ENCODE measurements at regions not wholly inside any gene's neighbourhood (a gene's known extent, or its start where the extent isn't known, plus 50 kb on each side); places are given as distances from the start of the nearest gene placed in this dataset.

DNA sequence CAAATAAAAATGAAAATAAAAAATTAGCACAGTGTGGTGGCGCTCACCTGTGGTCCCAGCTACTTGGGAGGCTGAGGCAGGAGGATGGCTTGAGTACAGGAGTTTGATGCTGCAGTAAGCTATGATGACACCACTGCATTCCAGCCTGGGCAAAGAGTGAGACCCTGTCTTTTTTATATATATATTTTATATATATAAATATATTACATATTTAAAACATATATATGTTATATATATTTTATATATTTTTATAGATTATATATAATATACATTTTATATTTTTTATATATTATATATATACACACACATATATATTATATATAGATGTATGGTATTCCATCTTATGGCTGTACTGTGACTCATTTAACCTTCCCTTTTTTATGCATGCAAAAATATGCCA lies 87.6 kb upstream of the PMEPA1 start:
- H3K4me3 ChIP-seq (ENCODE audit: low read depth, low read length) = no peak overlapping the region
- DNase-seq = no peak
- TF ChIP-seq, protein P1, sequence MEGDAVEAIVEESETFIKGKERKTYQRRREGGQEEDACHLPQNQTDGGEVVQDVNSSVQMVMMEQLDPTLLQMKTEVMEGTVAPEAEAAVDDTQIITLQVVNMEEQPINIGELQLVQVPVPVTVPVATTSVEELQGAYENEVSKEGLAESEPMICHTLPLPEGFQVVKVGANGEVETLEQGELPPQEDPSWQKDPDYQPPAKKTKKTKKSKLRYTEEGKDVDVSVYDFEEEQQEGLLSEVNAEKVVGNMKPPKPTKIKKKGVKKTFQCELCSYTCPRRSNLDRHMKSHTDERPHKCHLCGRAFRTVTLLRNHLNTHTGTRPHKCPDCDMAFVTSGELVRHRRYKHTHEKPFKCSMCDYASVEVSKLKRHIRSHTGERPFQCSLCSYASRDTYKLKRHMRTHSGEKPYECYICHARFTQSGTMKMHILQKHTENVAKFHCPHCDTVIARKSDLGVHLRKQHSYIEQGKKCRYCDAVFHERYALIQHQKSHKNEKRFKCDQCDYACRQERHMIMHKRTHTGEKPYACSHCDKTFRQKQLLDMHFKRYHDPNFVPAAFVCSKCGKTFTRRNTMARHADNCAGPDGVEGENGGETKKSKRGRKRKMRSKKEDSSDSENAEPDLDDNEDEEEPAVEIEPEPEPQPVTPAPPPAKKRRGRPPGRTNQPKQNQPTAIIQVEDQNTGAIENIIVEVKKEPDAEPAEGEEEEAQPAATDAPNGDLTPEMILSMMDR (IDR thresholded peaks at IDR 0.05; ENCODE audit: low read depth, low read length) = no peak
- no peaks in the 10 kb centered on the region for H3K27me3 ChIP-seq (ENCODE audit: insufficient read depth, low read depth, severe bottlenecking)
- no peak overlapping the region for H3K27ac ChIP-seq
- H3K9me3 ChIP-seq (ENCODE audit: severe bottlenecking) = no peaks in the 10 kb centered on the region
- no peaks in the 10 kb centered on the region for H3K36me3 ChIP-seq

DNA sequence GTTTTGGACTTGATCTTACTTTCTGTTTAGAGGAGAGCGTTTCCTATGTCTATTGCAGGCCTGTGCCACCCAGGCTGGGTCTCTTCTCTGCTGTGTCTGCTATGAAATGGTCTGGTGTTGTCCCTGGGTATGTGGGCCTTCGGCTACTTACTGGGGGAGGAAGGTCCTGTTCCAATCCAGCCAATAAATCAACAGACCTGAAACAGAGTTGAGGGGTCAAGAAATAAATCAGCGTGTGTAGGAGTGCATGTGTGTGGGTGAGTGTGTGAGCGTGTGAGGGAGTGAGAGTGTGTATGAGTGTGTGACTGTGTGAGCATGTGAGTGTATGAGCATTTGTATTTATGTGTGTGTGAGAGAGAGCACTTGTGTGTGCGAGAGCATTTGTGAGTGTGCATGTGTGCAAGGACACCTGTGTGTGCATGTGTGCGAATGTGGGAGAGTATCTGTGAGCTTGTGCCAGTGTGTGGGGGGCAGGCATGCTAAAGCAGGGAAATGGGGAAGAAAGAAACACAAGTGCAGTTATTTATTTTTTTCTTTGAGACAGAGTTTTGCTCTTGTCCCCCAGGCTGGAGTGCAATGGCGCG lies 86.3 kb upstream of the PMEPA1 start:
- no peaks in the 10 kb centered on the region for H3K36me3 ChIP-seq
- TF ChIP-seq, protein P1 (IDR thresholded peaks at IDR 0.05; ENCODE audit: low read depth, low read length) = no peak
- H3K4me3 ChIP-seq (ENCODE audit: low read depth, low read length) = no peak overlapping the region
- DNase-seq = no peak
- no peak overlapping the region for H3K27ac ChIP-seq
- H3K9me3 ChIP-seq (ENCODE audit: severe bottlenecking) = no peaks in the 10 kb centered on the region
- H3K27me3 ChIP-seq (ENCODE audit: insufficient read depth, low read depth, severe bottlenecking) = no peaks in the 10 kb centered on the region

DNA sequence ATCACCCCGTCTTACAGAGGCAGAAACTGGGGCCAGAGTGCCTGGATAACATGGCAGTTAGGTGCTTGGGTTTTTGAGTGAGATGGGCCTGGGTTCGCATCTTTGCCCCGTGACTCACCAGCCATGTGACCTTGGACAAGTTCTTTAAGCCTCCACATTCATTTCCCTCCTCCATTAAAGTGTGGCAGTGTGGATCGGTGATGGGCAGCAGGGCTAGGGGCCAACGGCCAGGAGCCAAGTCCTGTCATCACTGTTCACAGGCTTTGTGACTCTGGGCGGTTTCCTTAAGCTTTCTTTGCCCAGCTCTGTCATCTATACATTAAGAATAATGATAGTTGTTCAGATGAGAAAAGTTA lies 85.5 kb upstream of the PMEPA1 start:
- H3K9me3 ChIP-seq (ENCODE audit: severe bottlenecking) = no peaks in the 10 kb centered on the region
- no peaks in the 10 kb centered on the region for H3K27me3 ChIP-seq (ENCODE audit: insufficient read depth, low read depth, severe bottlenecking)
- DNase-seq = no peak
- TF ChIP-seq, protein P1 (IDR thresholded peaks at IDR 0.05; ENCODE audit: low read depth, low read length) = no peak
- H3K36me3 ChIP-seq = no peaks in the 10 kb centered on the region
- H3K27ac ChIP-seq = no peak overlapping the region
- no peak overlapping the region for H3K4me3 ChIP-seq (ENCODE audit: low read depth, low read length)

DNA sequence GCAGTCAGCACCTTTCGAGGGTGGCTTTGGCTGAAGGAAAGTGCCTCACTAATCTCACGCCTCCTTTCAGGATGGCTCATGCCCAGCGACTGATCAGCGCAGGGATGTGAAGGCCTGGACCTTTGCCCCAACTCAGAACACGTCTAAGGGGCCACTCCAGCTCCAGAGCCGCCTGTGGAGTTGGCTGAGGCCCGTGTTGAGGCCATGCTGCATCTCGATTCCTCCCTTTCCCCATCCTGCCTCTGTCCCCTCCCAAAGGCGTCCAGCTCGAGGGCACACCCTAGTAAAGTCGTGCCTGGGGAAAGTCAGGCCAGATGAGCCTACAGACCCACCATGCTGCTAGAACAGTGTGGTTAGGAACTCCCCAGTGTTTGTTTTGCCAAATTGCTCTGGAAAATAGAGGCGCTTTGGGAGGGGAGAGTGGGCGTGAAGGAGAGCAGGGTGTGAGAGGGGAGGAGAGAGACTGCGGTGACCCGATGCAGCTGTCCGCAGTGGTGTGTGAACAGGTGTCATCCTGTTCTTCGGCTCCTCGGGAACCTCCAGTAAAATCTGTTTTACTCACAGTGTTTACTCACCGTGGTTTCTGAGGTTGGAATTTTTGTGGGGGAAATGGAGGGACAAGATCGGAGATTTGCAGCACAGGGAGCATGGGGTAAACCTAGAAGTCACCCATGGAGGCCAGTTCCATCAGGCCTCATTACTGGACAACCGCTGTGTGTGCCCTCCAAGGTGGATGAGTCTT lies 85.0 kb upstream of the PMEPA1 start:
- no peak for DNase-seq
- TF ChIP-seq, protein P1 (IDR thresholded peaks at IDR 0.05; ENCODE audit: low read depth, low read length) = no peak

DNA sequence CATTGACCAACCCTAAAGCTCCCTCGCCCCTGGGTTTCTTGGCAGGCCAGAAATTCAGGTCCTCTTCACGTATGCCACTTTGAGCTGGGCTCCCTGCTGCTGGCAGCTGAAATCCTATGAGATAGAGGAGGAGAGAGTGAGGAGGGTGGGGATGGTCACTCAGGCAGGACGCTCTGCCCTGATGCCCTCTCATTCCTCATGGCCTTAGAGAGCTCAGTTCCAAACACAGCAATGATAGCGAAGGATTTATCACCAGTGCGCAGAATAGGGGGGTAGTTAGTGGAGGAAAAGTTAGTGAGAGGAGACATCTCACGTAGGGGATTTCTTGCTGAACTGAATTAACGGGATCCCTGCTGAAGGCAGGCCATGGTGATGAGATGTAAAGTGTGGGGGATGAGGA lies 84.2 kb upstream of the PMEPA1 start:
- Histone ChIP-seq H3K36me3 (no peaks in the 10 kb centered on the region), H3K4me3 (ENCODE audit: low read depth, low read length) (no peak overlapping the region), H3K27me3 (ENCODE audit: insufficient read depth, low read depth, severe bottlenecking) (no peaks in the 10 kb centered on the region), H3K9me3 (ENCODE audit: severe bottlenecking) (no peaks in the 10 kb centered on the region), H3K27ac (no peak overlapping the region)
- TF ChIP-seq, protein P1 (IDR thresholded peaks at IDR 0.05; ENCODE audit: low read depth, low read length) = no peak
- no peak for DNase-seq

More for the DNA sequence above, 85.0 kb upstream of the PMEPA1 start:
- H3K36me3 ChIP-seq = no peaks in the 10 kb centered on the region
- no peak overlapping the region for H3K27ac ChIP-seq
- no peaks in the 10 kb centered on the region for H3K9me3 ChIP-seq (ENCODE audit: severe bottlenecking)
- H3K27me3 ChIP-seq (ENCODE audit: insufficient read depth, low read depth, severe bottlenecking) = no peaks in the 10 kb centered on the region
- H3K4me3 ChIP-seq (ENCODE audit: low read depth, low read length) = no peak overlapping the region

DNA sequence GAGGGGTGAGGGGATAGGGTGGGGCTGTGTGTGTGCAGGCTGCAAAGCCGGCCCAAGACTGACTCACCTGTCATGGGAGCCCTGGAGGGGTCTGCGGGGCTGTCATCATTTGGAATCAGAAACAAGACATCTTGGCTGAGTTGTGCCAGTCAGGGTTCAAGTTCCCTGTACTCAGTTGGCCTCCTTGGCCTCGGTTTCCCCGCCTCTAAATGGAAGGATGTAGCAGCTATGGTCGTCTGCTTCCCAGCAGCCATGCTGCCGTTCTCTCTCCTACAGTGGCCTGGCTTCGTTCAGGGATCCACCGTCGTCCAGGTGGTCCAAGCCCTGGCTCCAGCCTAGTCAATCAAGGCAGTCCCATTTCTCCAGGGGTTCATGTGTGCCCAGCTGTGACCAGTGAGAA lies 83.6 kb upstream of the PMEPA1 start:
- Histone ChIP-seq H3K27ac (no peak overlapping the region), H3K9me3 (ENCODE audit: severe bottlenecking) (no peaks in the 10 kb centered on the region), H3K36me3 (no peaks in the 10 kb centered on the region), H3K4me3 (ENCODE audit: low read depth, low read length) (no peak overlapping the region), H3K27me3 (ENCODE audit: insufficient read depth, low read depth, severe bottlenecking) (no peaks in the 10 kb centered on the region)
- no peak for DNase-seq
- TF ChIP-seq, protein P1 (IDR thresholded peaks at IDR 0.05; ENCODE audit: low read depth, low read length) = no peak

All from WERI-Rb-1 (cell line).